ENCODE measurements at regions not wholly inside any gene's neighbourhood (a gene's known extent, or its start where the extent isn't known, plus 50 kb on each side); places are given as distances from the start of the nearest gene placed in this dataset.
A peak's percentile ranks its signal among the peaks of the same experiment; 100 is the strongest.

GRCh38 chr18:26656944-26657536 is 108.7 kb upstream of the KCTD1 start:
- DNase-seq (ENCODE audit: low spot score), result peak; percentile 59
- H3K27ac ChIP-seq, result peak overlapping the region; percentile 78
- TF ChIP-seq, protein P1, sequence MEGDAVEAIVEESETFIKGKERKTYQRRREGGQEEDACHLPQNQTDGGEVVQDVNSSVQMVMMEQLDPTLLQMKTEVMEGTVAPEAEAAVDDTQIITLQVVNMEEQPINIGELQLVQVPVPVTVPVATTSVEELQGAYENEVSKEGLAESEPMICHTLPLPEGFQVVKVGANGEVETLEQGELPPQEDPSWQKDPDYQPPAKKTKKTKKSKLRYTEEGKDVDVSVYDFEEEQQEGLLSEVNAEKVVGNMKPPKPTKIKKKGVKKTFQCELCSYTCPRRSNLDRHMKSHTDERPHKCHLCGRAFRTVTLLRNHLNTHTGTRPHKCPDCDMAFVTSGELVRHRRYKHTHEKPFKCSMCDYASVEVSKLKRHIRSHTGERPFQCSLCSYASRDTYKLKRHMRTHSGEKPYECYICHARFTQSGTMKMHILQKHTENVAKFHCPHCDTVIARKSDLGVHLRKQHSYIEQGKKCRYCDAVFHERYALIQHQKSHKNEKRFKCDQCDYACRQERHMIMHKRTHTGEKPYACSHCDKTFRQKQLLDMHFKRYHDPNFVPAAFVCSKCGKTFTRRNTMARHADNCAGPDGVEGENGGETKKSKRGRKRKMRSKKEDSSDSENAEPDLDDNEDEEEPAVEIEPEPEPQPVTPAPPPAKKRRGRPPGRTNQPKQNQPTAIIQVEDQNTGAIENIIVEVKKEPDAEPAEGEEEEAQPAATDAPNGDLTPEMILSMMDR (conservative IDR thresholded peaks at IDR 0.05; ENCODE audit: low read depth), result no peak
- POLR2A ChIA-PET (ENCODE audit: low non-redundant PET), result no interaction called here
- CTCF ChIA-PET, result interaction anchor here (0.5 to 0.7 kb wide), 4 partner anchors 12 to 640 kb away, joined by 3 to 5 read pairs (median 3); no protein-coding TSS in a partner anchor

- CTCF ChIA-PET, result no interaction called here
- DNase-seq (ENCODE audit: low spot score), result no peak
- TF ChIP-seq, protein P1 (conservative IDR thresholded peaks at IDR 0.05; ENCODE audit: low read depth), result no peak
- peak overlapping the region; percentile 78 for H3K27ac ChIP-seq
- POLR2A ChIA-PET (ENCODE audit: low non-redundant PET), result no interaction called here
Observed at GRCh38 chr18:26656431-26656943, 108.1 kb upstream of the KCTD1 start.

DNA sequence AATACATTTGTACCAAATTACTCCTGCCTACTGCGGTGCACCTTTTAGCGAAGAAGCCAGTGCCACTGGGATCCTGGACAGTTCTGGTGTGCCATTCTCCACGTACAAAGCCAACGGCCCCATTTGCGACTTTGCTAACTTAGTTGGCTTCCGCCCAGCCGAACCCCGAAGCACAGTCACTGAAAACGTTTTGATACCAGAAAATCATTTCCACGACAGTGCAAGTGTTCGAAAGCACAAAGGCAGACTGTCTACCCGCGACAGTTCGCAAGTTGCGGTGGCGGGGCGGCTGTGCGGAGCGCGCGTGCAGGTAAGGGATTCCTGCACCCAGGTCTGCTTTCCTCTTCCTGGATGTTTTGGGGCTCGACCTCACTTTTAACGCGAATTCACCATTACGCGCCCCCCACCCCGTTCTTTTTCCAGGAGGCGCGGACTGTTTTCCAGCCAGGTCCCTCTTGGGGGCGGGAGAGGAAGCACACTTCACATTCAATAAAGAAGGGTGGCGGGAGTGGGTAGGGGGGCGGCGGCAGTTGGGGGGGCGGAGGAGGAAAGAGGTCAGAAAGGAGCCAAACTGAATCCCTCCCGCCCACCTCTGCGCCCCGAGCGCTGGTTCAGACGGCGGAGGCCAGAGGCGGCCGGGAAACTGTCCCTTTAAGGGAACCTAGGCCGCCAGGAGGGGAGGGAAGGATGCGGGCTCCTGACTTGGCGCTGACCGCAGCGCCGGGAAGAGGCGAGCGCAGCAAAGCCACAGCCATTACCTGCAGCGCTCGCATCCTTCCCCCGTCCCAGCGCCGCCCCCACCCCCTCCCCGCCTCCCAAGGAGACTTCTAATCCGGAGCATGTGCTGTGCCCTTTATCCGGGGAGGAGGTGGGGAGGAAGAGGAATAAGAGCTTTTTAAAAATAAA is 107.4 kb upstream of the KCTD1 start:
- peak; percentile 49 for DNase-seq (ENCODE audit: low spot score)
- TF ChIP-seq, protein P1 (conservative IDR thresholded peaks at IDR 0.05; ENCODE audit: low read depth), result peak; percentile 11; the same call in 1 of the 2 replicates
- ChIA-PET CTCF (no interaction called here), POLR2A (ENCODE audit: low non-redundant PET) (no interaction called here)
- peak overlapping the region; percentile 78 for H3K27ac ChIP-seq

DNA sequence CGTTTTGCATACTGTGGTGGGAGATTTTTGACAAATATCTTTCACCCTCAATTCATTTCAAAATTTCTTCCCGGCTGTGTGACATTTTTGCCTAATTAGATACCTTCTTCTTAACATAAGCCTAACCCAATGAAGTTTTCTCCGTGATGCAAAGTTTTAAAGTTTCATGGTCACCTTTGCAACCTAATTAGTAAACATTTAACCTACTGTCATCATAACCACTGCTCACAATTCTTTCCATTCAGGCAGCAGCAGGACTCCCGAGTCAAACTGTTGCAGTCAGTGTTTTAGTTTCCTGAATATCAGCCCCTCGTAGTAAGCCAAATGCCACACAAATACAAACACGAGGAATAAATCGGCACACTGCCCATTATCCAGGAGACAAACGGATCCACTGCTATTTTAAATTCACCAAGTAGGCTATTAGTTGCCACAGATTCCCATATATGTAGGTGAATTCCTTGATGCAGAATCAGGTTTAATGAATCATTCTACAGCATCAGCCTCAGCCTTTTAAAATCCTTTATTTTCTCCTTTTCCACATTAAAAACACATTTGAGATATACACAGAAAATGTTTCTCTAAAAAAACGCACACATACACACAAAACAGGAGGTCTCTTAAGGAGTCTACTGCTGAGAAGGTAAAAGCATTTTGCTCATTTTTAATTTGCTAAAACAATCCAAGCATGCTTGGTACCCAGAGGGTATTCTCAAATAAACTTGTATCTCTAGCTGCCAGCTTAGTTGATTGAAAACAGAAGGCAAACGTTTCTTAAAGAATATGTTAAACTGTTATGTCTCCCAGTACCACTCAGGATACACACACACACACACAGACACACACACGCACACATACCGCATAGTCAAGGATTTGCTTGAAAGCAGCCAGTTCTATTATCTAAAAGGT is 106.5 kb upstream of the KCTD1 start:
- H3K27ac ChIP-seq, result peak overlapping the region; percentile 78
- ChIA-PET CTCF (interaction anchor here (1.4 kb wide), 1 partner anchor 250 kb away, joined by 3 read pairs; no protein-coding TSS in a partner anchor), POLR2A (ENCODE audit: low non-redundant PET) (no interaction called here)
- DNase-seq (ENCODE audit: low spot score), result no peak
- TF ChIP-seq, protein P1 (conservative IDR thresholded peaks at IDR 0.05; ENCODE audit: low read depth), result no peak

DNA sequence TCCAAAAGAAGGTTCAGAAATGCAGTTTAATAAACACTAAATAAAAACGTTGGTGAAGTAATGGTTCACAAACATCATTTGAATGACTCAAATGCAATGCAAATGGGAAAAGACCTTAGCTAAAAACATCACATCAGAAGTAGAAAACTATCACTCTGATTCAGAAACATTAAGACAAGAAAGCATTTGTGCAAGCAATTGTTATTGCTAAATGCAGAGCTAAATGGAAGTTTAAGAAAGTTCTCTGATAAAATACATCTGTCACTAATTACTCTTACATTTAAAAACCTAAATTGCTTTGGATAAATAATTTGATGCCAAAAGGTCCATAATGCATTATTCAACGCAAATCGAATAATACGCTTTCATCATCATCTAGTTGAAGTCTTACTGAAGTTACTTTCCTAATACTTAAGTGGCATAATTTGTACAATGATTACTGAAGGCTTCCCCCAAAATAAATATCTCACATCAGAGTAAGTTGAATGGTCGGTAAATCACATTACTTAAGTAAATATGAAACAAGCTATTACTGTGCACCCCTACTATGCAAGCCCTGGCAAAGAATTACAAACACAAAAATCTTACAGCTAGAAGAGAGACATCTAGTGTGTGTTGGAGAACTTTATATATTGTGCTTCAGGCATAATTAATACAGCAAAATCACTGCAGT is 105.7 kb upstream of the KCTD1 start:
- CTCF ChIA-PET, result interaction anchor here (1.4 kb wide), 1 partner anchor 249 kb away, joined by 3 read pairs; no protein-coding TSS in a partner anchor
- TF ChIP-seq, protein P1 (conservative IDR thresholded peaks at IDR 0.05; ENCODE audit: low read depth), result peak; percentile 37
- POLR2A ChIA-PET (ENCODE audit: low non-redundant PET), result no interaction called here
- no peak overlapping the region for H3K27ac ChIP-seq
- no peak for DNase-seq (ENCODE audit: low spot score)
